Epithelial cell of proximal tubule (primary cell): ENCODE measurements at regions not wholly inside any gene's neighbourhood (a gene's known extent, or its start where the extent isn't known, plus 50 kb on each side); places are given as distances from the start of the nearest gene placed in this dataset.

Experiments used
- DNase-seq: peaks from one replicate; pipeline ENCODE4 v3.0.0-alpha.2; 2011; ENCODE audit warnings: low read depth
- H3K4me3 ChIP-seq: 2 replicates; pipeline ENCODE4 v1.5.1; 2011; ENCODE audit warnings: low read depth, mild to moderate bottlenecking, low read length
- CTCF ChIP-seq: conservative IDR thresholded peaks from 2 replicates; pipeline ENCODE4 v1.5.1; 2012; ENCODE audit warnings: low read depth, mild to moderate bottlenecking, low read length

- no peak overlapping the region for H3K4me3 ChIP-seq
- no peak for DNase-seq
- no peak for TF ChIP-seq CTCF
These were observed 682.8 kb downstream of the INHBA start for GRCh38 chr7:41020056-41020455.

- no peak for TF ChIP-seq CTCF
- no peak for DNase-seq
- H3K4me3 ChIP-seq, result no peak overlapping the region
These were observed 689.8 kb downstream of the INHBA start for GRCh38 chr7:41013117-41013516.

DNA sequence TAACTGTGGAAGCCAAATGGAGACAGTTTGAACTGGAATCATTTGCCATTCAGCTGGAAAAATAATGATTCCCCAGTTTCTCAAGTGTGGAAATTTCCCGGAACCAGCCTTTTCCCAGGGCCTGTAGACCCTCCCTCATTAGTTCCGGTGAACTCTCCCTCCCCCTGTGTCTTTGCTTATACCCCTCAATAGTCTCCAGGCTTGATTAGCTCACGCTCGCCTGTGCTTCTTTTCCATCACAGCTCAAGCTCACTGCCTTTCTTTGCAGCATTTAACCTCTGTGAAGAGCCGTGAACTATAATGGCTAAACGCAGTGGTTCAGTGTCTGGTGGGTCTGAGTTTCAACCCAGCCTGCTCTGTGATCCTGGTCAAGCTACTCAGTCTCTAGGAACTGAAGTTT is 690.8 kb downstream of the INHBA start:
- H3K4me3 ChIP-seq, result no peak overlapping the region
- no peak for DNase-seq
- no peak for TF ChIP-seq CTCF

DNA sequence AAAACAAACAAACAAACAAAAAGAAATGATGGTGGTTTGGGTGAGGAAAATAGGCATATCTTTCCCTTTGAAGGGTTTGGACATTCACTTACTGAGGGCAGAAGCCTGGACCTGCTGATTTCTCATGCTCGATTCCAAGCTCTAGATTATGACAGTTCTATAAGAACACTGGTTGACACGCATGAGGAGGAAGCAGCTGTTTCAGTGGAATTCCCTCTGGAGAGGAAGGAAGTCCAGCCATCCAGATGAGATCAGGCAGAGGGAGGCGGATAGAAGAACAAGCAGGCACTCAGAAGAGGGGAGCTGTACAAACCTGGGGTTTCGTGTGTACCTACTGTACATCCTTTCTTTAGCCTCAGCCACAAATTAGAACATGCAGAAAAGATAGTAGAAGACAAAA is 691.9 kb downstream of the INHBA start:
- TF ChIP-seq CTCF, result no peak
- no peak for DNase-seq
- no peak overlapping the region for H3K4me3 ChIP-seq

DNA sequence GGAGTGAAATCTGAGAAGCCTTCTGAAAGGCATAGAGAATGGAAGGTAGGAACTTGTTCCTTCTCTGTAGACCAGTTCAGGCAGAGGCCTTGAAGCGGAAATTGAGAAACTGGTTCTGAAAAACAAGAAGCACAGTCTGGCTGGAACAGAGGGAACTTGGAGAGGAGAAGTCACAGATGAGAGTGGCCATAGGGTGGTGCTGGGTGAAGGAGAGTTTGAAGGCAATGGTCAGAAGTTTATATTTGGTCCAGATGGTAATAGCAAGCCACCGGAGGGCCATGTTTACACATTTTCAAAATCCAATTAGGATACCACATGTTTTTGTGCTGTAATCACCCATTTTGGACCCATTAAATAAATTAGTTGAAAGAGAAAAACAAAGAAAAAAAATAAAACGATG is 692.5 kb downstream of the INHBA start:
- no peak for TF ChIP-seq CTCF
- H3K4me3 ChIP-seq, result no peak overlapping the region
- no peak for DNase-seq

GRCh38 chr7:41007811-41008210 is 695.1 kb downstream of the INHBA start:
- no peak for TF ChIP-seq CTCF
- no peak for DNase-seq

DNA sequence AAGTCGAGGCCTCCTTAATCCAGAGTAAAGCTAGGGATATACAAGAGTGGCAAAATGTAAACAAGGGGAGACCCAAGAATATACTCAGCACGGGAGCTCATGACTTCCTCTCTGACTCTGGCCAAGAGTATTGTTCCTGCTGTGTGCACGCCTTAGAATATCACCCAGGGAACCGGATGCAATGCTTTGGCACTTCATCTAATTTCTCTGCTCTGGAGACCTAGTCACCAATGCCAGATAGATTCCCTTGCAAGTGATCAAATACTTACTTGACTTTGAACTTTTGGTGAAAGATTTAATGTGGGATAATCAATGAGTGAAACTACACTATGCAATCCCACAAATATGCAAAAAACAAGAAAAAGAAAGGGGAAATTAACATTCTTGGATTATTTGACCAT is 695.5 kb downstream of the INHBA start:
- no peak overlapping the region for H3K4me3 ChIP-seq
- no peak for TF ChIP-seq CTCF
- DNase-seq, result no peak

More at GRCh38 chr7:41007811-41008210, 695.1 kb downstream of the INHBA start:
- no peak overlapping the region for H3K4me3 ChIP-seq
